ENCODE measurements at regions not wholly inside any gene's neighbourhood (a gene's known extent, or its start where the extent isn't known, plus 50 kb on each side); places are given as distances from the start of the nearest gene placed in this dataset.

DNA sequence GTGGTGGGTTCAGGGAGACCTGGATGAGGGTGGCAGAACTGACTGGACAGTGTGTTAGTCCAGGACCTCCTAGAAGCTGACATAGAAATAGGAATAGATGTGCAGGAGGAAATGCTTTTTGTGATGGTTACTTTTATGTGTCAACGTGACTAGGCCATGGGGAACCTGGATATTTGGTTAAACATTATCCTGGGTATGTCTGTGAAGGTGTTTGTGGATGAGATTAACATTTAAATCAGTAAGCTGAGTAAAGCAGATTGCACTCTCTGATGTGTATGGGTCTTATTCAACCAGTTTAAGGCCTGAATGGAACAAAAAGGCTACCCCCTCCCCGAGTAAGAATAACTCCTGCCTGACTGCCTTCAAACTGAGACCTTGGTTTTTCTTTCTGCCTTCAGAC is 219.3 kb downstream of the DHX35 start:
- Histone ChIP-seq H3K27me3 (no peaks in the 10 kb centered on the region), H3K4me3 (no peak overlapping the region), H3K9me3 (no peaks in the 10 kb centered on the region), H3K27ac (no peak overlapping the region), H3K36me3 (no peaks in the 10 kb centered on the region), H3K4me1 (no peaks in the 10 kb centered on the region)
- no peak for DNase-seq (ENCODE audit: extremely low spot score in 2 of 2)
- intact Hi-C loops (cut with DNase I) = no loop called here
- TF ChIP-seq, protein P1, sequence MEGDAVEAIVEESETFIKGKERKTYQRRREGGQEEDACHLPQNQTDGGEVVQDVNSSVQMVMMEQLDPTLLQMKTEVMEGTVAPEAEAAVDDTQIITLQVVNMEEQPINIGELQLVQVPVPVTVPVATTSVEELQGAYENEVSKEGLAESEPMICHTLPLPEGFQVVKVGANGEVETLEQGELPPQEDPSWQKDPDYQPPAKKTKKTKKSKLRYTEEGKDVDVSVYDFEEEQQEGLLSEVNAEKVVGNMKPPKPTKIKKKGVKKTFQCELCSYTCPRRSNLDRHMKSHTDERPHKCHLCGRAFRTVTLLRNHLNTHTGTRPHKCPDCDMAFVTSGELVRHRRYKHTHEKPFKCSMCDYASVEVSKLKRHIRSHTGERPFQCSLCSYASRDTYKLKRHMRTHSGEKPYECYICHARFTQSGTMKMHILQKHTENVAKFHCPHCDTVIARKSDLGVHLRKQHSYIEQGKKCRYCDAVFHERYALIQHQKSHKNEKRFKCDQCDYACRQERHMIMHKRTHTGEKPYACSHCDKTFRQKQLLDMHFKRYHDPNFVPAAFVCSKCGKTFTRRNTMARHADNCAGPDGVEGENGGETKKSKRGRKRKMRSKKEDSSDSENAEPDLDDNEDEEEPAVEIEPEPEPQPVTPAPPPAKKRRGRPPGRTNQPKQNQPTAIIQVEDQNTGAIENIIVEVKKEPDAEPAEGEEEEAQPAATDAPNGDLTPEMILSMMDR (IDR thresholded peaks at IDR 0.05) = no peak

DNA sequence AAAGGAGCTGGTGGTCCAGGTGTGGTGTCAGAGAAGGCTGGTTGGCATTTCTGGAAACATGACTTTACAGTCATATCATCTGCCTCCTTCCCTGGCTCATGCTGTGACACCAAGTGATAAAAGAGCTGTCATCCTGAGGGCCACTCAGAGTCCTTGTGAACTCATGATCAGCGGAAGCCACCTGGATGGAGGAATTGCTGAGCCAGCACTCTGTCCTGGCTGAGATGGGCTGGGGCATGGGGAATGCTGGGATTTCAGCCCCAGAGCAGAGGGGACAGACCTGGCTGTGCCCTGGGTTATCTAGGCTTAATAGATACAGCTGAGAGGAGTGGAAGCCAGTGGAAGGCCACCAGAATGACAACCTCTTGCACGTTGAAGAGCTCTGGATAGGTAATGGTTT is 214.3 kb downstream of the DHX35 start:
- H3K9me3 ChIP-seq = no peaks in the 10 kb centered on the region
- no peak for DNase-seq (ENCODE audit: extremely low spot score in 2 of 2)
- H3K36me3 ChIP-seq = no peaks in the 10 kb centered on the region
- intact Hi-C loops (cut with DNase I) = no loop called here
- TF ChIP-seq, protein P1 (IDR thresholded peaks at IDR 0.05) = no peak
- TF ChIP-seq POLR2A (IDR thresholded peaks at IDR 0.05) = no peak
- no peak for TF ChIP-seq POLR2AphosphoS5 (IDR thresholded peaks at IDR 0.05; ENCODE audit: insufficient read depth in 1 of 2, low read depth in 1 of 2)
- no peaks in the 10 kb centered on the region for H3K27me3 ChIP-seq
- no peak overlapping the region for H3K27ac ChIP-seq
- H3K4me1 ChIP-seq = no peaks in the 10 kb centered on the region
- no peak overlapping the region for H3K4me3 ChIP-seq

DNA sequence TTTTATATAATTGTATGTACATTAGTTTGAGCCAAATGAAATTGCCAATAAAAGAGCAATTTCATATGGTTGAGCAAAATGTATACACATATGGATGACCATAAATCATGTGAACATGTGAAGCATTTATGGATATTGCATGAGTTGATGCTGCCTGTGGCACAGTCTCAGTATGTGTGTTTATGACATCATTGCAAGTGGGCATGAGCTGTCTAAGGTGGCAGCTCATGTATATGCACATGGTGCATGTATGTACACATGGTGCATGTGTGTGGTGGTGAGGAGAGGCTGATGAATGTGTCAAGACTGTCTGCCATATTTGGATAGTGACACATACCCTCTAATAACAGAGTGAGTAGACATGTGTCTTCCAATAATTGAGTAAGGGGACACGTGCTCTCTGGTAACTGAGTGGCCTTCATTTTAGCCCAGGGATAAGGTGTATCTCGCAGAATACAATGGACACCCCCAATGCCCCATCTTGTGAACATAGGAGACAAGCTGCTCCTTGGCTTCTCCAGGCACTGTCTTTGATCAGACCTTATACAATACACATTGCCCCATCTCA is 208.8 kb downstream of the DHX35 start:
- H3K36me3 ChIP-seq = no peaks in the 10 kb centered on the region
- H3K27me3 ChIP-seq = no peaks in the 10 kb centered on the region
- H3K4me1 ChIP-seq = no peaks in the 10 kb centered on the region
- H3K27ac ChIP-seq = no peak overlapping the region
- no peaks in the 10 kb centered on the region for H3K9me3 ChIP-seq
- TF ChIP-seq POLR2AphosphoS5 (IDR thresholded peaks at IDR 0.05; ENCODE audit: insufficient read depth in 1 of 2, low read depth in 1 of 2) (no peak), POLR2A (IDR thresholded peaks at IDR 0.05) (no peak)
- TF ChIP-seq, protein P1 (IDR thresholded peaks at IDR 0.05) = no peak
- no peak overlapping the region for H3K4me3 ChIP-seq
- intact Hi-C loops (cut with DNase I) = no loop called here
- no peak for DNase-seq (ENCODE audit: extremely low spot score in 2 of 2)

DNA sequence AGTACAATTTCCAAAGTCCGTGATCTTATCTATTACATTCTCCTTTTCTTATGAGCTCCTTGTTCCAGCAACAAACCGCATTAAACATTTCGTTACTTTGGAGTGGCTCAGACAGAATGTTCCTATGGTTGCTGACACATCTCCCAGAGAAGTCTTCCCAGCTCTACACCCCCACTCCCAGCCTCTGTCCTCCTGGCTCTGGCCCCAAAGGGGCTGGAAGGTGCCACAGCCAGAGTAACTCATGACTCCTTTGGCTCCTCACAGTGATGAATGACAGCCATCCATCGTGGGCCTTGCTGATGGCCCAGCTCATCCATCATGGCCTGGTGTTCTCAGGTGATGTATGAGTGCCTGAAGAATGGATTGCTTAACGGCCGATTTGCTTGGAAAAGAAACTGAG is 203.0 kb downstream of the DHX35 start:
- H3K36me3 ChIP-seq = no peaks in the 10 kb centered on the region
- intact Hi-C loops (cut with DNase I) = no loop called here
- no peak overlapping the region for H3K4me3 ChIP-seq

DNA sequence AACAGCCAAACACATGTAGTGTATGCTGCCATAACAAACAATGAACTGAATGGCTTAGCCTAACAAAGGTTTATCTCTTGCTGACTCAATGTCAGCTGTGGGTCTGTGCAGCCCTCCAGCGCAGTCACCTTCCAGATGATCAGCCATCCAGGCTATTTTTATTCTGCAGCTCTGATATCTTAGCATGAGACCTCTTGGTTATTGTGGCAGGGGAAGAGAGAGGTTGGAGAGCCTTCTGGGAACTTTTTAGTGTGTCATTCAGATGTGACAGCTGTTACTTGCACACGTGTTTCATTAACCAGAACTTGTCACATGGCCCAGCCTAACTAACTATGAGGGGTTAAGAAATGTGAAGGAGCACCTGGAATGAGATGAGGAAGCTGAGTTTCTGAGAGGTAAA is 202.5 kb downstream of the DHX35 start:
- DNase-seq (ENCODE audit: extremely low spot score in 2 of 2) = no peak
- intact Hi-C loops (cut with DNase I) = no loop called here
- TF ChIP-seq POLR2AphosphoS5 (IDR thresholded peaks at IDR 0.05; ENCODE audit: insufficient read depth in 1 of 2, low read depth in 1 of 2) (no peak), POLR2A (IDR thresholded peaks at IDR 0.05) (no peak)
- TF ChIP-seq, protein P1 (IDR thresholded peaks at IDR 0.05) = no peak
- Histone ChIP-seq H3K9me3 (no peaks in the 10 kb centered on the region), H3K36me3 (no peaks in the 10 kb centered on the region), H3K27me3 (no peaks in the 10 kb centered on the region), H3K4me1 (no peaks in the 10 kb centered on the region), H3K27ac (no peak overlapping the region), H3K4me3 (no peak overlapping the region)

More for the DNA sequence above, 203.0 kb downstream of the DHX35 start:
- Histone ChIP-seq H3K27me3 (no peaks in the 10 kb centered on the region), H3K4me1 (no peaks in the 10 kb centered on the region), H3K27ac (no peak overlapping the region), H3K9me3 (no peaks in the 10 kb centered on the region)
- no peak for DNase-seq (ENCODE audit: extremely low spot score in 2 of 2)
- TF ChIP-seq POLR2AphosphoS5 (IDR thresholded peaks at IDR 0.05; ENCODE audit: insufficient read depth in 1 of 2, low read depth in 1 of 2) (no peak), POLR2A (IDR thresholded peaks at IDR 0.05) (no peak)
- TF ChIP-seq, protein P1 (IDR thresholded peaks at IDR 0.05) = no peak
